ENCODE measurements at regions not wholly inside any gene's neighbourhood (a gene's known extent, or its start where the extent isn't known, plus 50 kb on each side); places are given as distances from the start of the nearest gene placed in this dataset.

GRCh38 chr20:22805219-22805618, 220.8 kb upstream of the FOXA2 start:
- peaks cover 16% of the 10 kb centered on the region for H3K27me3 Mint-ChIP-seq (ENCODE audit: insufficient read depth, low read depth)
- peak overlapping the region; percentile 54 for H3K4me3 Mint-ChIP-seq
- H3K4me1 ChIP-seq: peaks cover 15% of the 10 kb centered on the region
- H3K36me3 ChIP-seq: no peaks in the 10 kb centered on the region
- no peak overlapping the region for H3K27ac ChIP-seq
- no peaks in the 10 kb centered on the region for H3K9me3 ChIP-seq (ENCODE audit: low read depth)
- no peak for DNase-seq (ENCODE audit: low spot score)
- no peak overlapping the region for H3K9ac ChIP-seq
- peaks cover 10% of the 10 kb centered on the region for H3F3A ChIP-seq (ENCODE audit: low read depth)
- H3K4me3 ChIP-seq: no peak overlapping the region
- no peaks in the 10 kb centered on the region for H3K9me3 Mint-ChIP-seq
- peaks cover 37% of the 10 kb centered on the region for H3K4me1 Mint-ChIP-seq
- no peaks in the 10 kb centered on the region for H3K79me2 ChIP-seq (ENCODE audit: low read depth)
- no peak for TF ChIP-seq EZH2phosphoT487 (IDR thresholded peaks at IDR 0.05)
- TF ChIP-seq EZH2 (IDR thresholded peaks at IDR 0.05): no peak
- TF ChIP-seq CTCF (IDR thresholded peaks at IDR 0.05): no peak
- no peak overlapping the region for H3K27ac Mint-ChIP-seq
- H4K20me1 ChIP-seq (ENCODE audit: low read depth): no peaks in the 10 kb centered on the region
- no peak overlapping the region for H3K4me2 ChIP-seq
- H2AFZ ChIP-seq (replicated peaks): no peak overlapping the region
- no peaks in the 10 kb centered on the region for H3K27me3 ChIP-seq
- H3K36me3 Mint-ChIP-seq: no peaks in the 10 kb centered on the region

- Mint-ChIP-seq H3K27ac (no peak overlapping the region), H3K27me3 (ENCODE audit: insufficient read depth, low read depth) (peaks cover 16% of the 10 kb centered on the region), H3K9me3 (no peaks in the 10 kb centered on the region), H3K4me1 (peaks cover 38% of the 10 kb centered on the region), H3K4me3 (no peak overlapping the region), H3K36me3 (no peaks in the 10 kb centered on the region)
- no peaks in the 10 kb centered on the region for H4K20me1 ChIP-seq (ENCODE audit: low read depth)
- no peaks in the 10 kb centered on the region for H3K9me3 ChIP-seq (ENCODE audit: low read depth)
- H3K27ac ChIP-seq: no peak overlapping the region
- H3K4me1 ChIP-seq: peaks cover 21% of the 10 kb centered on the region
- H3K9ac ChIP-seq: no peak overlapping the region
- H3F3A ChIP-seq (ENCODE audit: low read depth): peaks cover 10% of the 10 kb centered on the region
- H3K79me2 ChIP-seq (ENCODE audit: low read depth): no peaks in the 10 kb centered on the region
- no peaks in the 10 kb centered on the region for H3K36me3 ChIP-seq
- H3K27me3 ChIP-seq: no peaks in the 10 kb centered on the region
- DNase-seq (ENCODE audit: low spot score): no peak
- H3K4me2 ChIP-seq: no peak overlapping the region
- no peak overlapping the region for H2AFZ ChIP-seq (replicated peaks)
- H3K4me3 ChIP-seq: no peak overlapping the region
- TF ChIP-seq EZH2phosphoT487 (IDR thresholded peaks at IDR 0.05): no peak
- TF ChIP-seq EZH2 (IDR thresholded peaks at IDR 0.05): no peak
- TF ChIP-seq CTCF (IDR thresholded peaks at IDR 0.05): no peak
Measured at GRCh38 chr20:22805996-22806395, 221.6 kb upstream of the FOXA2 start.

GRCh38 chr20:22807045-22807444, 222.7 kb upstream of the FOXA2 start:
- Mint-ChIP-seq H3K4me1 (peaks cover 36% of the 10 kb centered on the region), H3K9me3 (no peaks in the 10 kb centered on the region), H3K27me3 (ENCODE audit: insufficient read depth, low read depth) (peaks cover 18% of the 10 kb centered on the region), H3K36me3 (no peaks in the 10 kb centered on the region), H3K4me3 (no peak overlapping the region), H3K27ac (no peak overlapping the region)
- no peaks in the 10 kb centered on the region for H3K36me3 ChIP-seq
- no peak overlapping the region for H3K4me2 ChIP-seq
- peaks cover 10% of the 10 kb centered on the region for H3F3A ChIP-seq (ENCODE audit: low read depth)
- no peaks in the 10 kb centered on the region for H4K20me1 ChIP-seq (ENCODE audit: low read depth)
- H3K4me3 ChIP-seq: no peak overlapping the region
- H3K4me1 ChIP-seq: peaks cover 24% of the 10 kb centered on the region
- DNase-seq (ENCODE audit: low spot score): no peak
- H3K27ac ChIP-seq: no peak overlapping the region
- H3K27me3 ChIP-seq: no peaks in the 10 kb centered on the region
- no peaks in the 10 kb centered on the region for H3K9me3 ChIP-seq (ENCODE audit: low read depth)
- TF ChIP-seq EZH2phosphoT487 (IDR thresholded peaks at IDR 0.05): no peak
- TF ChIP-seq CTCF (IDR thresholded peaks at IDR 0.05): no peak
- no peak for TF ChIP-seq EZH2 (IDR thresholded peaks at IDR 0.05)
- H2AFZ ChIP-seq (replicated peaks): no peak overlapping the region
- no peaks in the 10 kb centered on the region for H3K79me2 ChIP-seq (ENCODE audit: low read depth)
- H3K9ac ChIP-seq: no peak overlapping the region
